ENCODE measurements at regions not wholly inside any gene's neighbourhood (a gene's known extent, or its start where the extent isn't known, plus 50 kb on each side); places are given as distances from the start of the nearest gene placed in this dataset.
"Not testable (repeated sequence)": the region's sequence is repeated elsewhere in the genome, so short reads cannot be mapped to it uniquely, and the experiment has no call there.

DNA sequence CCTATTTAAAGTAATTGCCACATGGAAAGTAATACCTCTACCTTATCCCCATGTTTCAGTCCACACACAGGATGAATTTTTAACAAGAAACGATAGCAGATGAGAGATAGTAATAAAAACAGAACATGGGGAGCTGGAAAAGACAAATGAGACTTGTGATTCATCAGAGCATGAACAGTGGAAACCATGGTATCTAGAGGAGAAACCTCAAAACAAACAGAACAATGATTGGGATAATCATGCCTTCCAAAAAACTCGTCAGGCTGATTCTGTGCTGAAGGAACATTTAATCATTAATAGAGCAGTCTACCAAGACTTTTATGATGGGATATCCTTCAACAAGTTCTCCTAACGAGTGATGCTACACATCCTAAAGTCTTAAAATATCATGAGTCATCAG lies 1390.7 kb downstream of the FSCB start:
- FAIRE-seq: no peak

DNA sequence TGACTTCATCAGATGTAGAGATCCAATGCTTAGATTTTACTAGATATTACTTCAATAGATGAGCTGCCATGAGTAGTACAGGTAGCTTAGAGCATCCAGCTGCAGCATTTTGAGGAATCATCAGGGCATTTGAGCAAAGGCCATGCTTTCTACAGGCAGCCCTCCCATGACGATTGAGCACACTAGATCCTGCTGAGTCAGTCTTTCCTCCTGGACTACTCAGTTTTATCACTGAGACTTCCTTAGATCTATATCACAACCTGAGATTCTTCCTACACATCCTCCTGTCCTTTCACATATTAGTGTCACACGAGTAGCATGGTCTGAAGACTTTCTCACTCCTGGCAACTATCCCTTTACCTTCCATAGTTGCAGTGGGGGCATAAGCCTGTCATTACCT lies 1401.8 kb downstream of the FSCB start:
- DNase-seq: no peak

More for the DNA sequence above, 1390.7 kb downstream of the FSCB start:
- Histone ChIP-seq H3K27ac (ENCODE audit: low read depth in 1 of 3, low read length in 2 of 3) (no peak overlapping the region), H3K4me1 (ENCODE audit: control insufficient read depth in 3 of 3, insufficient read depth in 2 of 3, low read depth in 1 of 3, low read length in 2 of 3) (no peaks in the 10 kb centered on the region), H3K4me3 (ENCODE audit: low read depth in 1 of 3, low read length in 3 of 3) (no peak overlapping the region), H3K9me3 (ENCODE audit: control insufficient read depth in 2 of 2, insufficient read depth in 1 of 2, low read depth in 1 of 2, low read length in 1 of 2) (peaks cover 1 to 13% of the 10 kb centered on the region in 2 donors), H3K36me3 (ENCODE audit: control insufficient read depth in 3 of 3, insufficient read depth in 2 of 3, low read depth in 1 of 3, low read length in 3 of 3) (no peaks in the 10 kb centered on the region), H3K27me3 (ENCODE audit: control insufficient read depth in 3 of 3, insufficient read depth in 3 of 3, low read length in 3 of 3) (no peaks in the 10 kb centered on the region)
- no peak for DNase-seq
- WGBS, 3 donors: 46 to 60% (median 48%) methylated on average over 3 of the region's 3 CpGs

DNA sequence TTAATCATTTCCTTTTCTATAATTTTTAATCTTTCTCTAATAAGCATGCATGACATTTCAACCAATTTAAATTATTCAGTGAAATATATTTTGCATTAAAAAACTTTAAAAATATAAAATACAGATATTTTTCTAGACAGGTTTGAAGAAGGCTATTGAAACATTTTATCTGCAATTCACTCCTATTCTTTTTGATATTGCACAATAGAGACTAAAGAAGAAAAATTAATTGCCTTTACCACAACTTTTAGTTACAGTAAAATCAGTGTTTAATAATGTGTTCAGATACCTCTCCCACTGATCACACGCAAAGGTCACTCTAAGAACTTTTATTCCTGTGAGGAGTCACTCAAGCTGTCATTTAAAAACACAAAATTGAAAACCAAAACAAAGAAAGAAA lies 1416.7 kb downstream of the FSCB start:
- Histone ChIP-seq H3K4me1 (ENCODE audit: control insufficient read depth in 3 of 3, insufficient read depth in 2 of 3, low read depth in 1 of 3, low read length in 2 of 3) (no peaks in the 10 kb centered on the region), H3K27ac (ENCODE audit: low read depth in 1 of 3, low read length in 2 of 3) (no peak overlapping the region), H3K9me3 (ENCODE audit: control insufficient read depth in 2 of 2, insufficient read depth in 1 of 2, low read depth in 1 of 2, low read length in 1 of 2) (no peaks in the 10 kb centered on the region), H3K27me3 (ENCODE audit: control insufficient read depth in 3 of 3, insufficient read depth in 3 of 3, low read length in 3 of 3) (no peaks in the 10 kb centered on the region), H3K36me3 (ENCODE audit: control insufficient read depth in 3 of 3, insufficient read depth in 2 of 3, low read depth in 1 of 3, low read length in 3 of 3) (no peaks in the 10 kb centered on the region), H3K4me3 (ENCODE audit: low read depth in 1 of 3, low read length in 3 of 3) (no peak overlapping the region)
- 79 to 87% (median 80%) methylated on average over 1 of the region's 1 CpG for WGBS, 3 donors
- no peak for FAIRE-seq
- no peak for DNase-seq

More for the DNA sequence above, 1401.8 kb downstream of the FSCB start:
- FAIRE-seq: no peak
- H3K27ac ChIP-seq (ENCODE audit: low read depth in 1 of 3, low read length in 2 of 3): no peak overlapping the region
- H3K9me3 ChIP-seq (ENCODE audit: control insufficient read depth in 2 of 2, insufficient read depth in 1 of 2, low read depth in 1 of 2, low read length in 1 of 2): no peaks in the 10 kb centered on the region
- H3K27me3 ChIP-seq (ENCODE audit: control insufficient read depth in 3 of 3, insufficient read depth in 3 of 3, low read length in 3 of 3): no peaks in the 10 kb centered on the region
- 58 to 62% (median 60%) methylated on average over 2 of the region's 2 CpGs for WGBS, 3 donors
- no peak overlapping the region for H3K4me3 ChIP-seq (ENCODE audit: low read depth in 1 of 3, low read length in 3 of 3)
- H3K36me3 ChIP-seq (ENCODE audit: control insufficient read depth in 3 of 3, insufficient read depth in 2 of 3, low read depth in 1 of 3, low read length in 3 of 3): no peaks in the 10 kb centered on the region
- no peaks in the 10 kb centered on the region for H3K4me1 ChIP-seq (ENCODE audit: control insufficient read depth in 3 of 3, insufficient read depth in 2 of 3, low read depth in 1 of 3, low read length in 2 of 3)

DNA sequence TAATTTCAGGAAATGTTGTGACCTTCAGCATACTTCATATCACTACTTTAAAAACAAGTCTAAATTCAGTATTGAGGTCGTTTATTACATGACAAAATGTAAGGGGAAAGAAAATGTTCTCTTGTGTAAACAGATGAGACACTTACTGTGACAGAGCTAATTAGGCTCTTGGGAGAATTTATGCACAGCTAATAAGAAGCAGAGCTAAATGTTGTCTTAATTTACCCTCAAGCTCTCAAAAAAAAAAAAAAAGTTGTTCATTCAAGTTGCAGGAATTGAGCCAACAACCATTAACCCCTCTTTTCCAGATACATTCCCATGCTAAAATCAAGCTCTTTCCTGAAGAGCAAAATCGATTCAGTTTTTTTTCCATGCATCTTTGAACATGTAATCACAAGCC lies 1419.4 kb downstream of the FSCB start:
- Histone ChIP-seq H3K9me3 (ENCODE audit: control insufficient read depth in 2 of 2, insufficient read depth in 1 of 2, low read depth in 1 of 2, low read length in 1 of 2) (peaks cover 0 to 2% of the 10 kb centered on the region in 2 donors), H3K27ac (ENCODE audit: low read depth in 1 of 3, low read length in 2 of 3) (no peak overlapping the region), H3K36me3 (ENCODE audit: control insufficient read depth in 3 of 3, insufficient read depth in 2 of 3, low read depth in 1 of 3, low read length in 3 of 3) (no peaks in the 10 kb centered on the region), H3K4me3 (ENCODE audit: low read depth in 1 of 3, low read length in 3 of 3) (no peak overlapping the region), H3K4me1 (ENCODE audit: control insufficient read depth in 3 of 3, insufficient read depth in 2 of 3, low read depth in 1 of 3, low read length in 2 of 3) (no peaks in the 10 kb centered on the region), H3K27me3 (ENCODE audit: control insufficient read depth in 3 of 3, insufficient read depth in 3 of 3, low read length in 3 of 3) (no peaks in the 10 kb centered on the region)
- FAIRE-seq: no peak
- no peak for DNase-seq
- 24 to 31% (median 27%) methylated on average over 2 of the region's 2 CpGs for WGBS, 3 donors

DNA sequence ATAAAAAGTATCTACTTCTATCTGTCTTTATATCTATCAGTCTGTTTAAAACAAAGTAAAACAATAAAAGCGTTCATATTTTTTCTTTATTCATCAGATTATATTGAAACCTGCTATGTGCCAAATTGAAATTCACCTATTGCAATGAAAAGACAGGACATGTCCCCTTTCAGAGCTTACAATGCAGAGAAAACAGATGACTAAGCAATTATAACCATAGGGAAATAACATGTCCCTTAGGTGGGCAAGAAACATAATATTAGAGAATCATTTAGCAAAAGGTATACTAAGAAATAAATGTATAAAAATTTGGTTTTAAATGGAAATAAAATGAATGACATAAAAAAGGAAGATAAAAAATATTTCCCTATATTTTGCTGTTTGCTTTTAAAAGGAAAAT lies 1421.3 kb downstream of the FSCB start:
- no peaks in the 10 kb centered on the region for H3K4me1 ChIP-seq (ENCODE audit: control insufficient read depth in 3 of 3, insufficient read depth in 2 of 3, low read depth in 1 of 3, low read length in 2 of 3)
- H3K27me3 ChIP-seq (ENCODE audit: control insufficient read depth in 3 of 3, insufficient read depth in 3 of 3, low read length in 3 of 3): no peaks in the 10 kb centered on the region
- no peaks in the 10 kb centered on the region for H3K36me3 ChIP-seq (ENCODE audit: control insufficient read depth in 3 of 3, insufficient read depth in 2 of 3, low read depth in 1 of 3, low read length in 3 of 3)
- peaks cover 0 to 2% of the 10 kb centered on the region in 2 donors for H3K9me3 ChIP-seq (ENCODE audit: control insufficient read depth in 2 of 2, insufficient read depth in 1 of 2, low read depth in 1 of 2, low read length in 1 of 2)
- DNase-seq (no peak), FAIRE-seq (no peak)
- H3K27ac ChIP-seq (ENCODE audit: low read depth in 1 of 3, low read length in 2 of 3): no peak overlapping the region
- no peak overlapping the region for H3K4me3 ChIP-seq (ENCODE audit: low read depth in 1 of 3, low read length in 3 of 3)
- WGBS, 3 donors: 58 to 86% (median 68%) methylated on average over 1 of the region's 1 CpG

DNA sequence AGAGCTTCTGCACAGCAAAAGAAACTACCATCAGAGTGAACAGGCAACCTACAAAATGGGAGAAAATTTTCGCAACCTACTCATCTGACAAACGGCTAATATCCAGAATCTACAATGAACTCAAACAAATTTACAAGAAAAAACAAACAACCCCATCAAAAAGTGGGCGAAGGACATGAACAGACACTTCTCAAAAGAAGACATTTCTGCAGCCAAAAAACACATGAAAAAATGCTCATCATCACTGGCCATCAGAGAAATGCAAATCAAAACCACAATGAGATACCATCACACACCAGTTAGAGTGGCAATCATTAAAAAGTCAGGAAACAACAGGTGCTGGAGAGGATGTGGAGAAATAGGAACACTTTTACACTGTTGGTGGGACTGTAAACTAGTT lies 1439.7 kb downstream of the FSCB start:
- not testable (repeated sequence) for H3K4me3 ChIP-seq (ENCODE audit: low read depth in 1 of 3, low read length in 3 of 3)

DNA sequence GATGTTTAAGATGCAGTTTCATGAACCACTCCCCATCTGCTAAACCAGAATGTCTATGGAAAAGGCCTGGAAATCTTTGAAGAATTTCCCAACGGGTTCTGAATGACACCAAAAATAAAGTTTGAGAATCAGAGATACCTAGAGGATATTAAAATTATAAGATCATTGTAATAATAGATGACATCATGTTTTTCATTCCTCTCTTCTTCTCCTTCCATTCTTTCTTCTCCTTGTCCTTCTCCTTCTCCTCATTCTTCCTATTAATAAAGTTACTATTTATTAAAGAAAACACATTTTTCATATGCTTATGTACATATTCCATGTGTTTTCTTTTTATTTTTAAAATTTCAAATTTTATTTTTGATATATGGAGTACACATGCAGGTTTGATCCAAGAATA lies 1449.4 kb downstream of the LRFN5 start:
- FAIRE-seq (no peak), DNase-seq (no peak)
- H3K9me3 ChIP-seq (ENCODE audit: control insufficient read depth in 2 of 2, insufficient read depth in 1 of 2, low read depth in 1 of 2, low read length in 1 of 2): peaks cover 0 to 4% of the 10 kb centered on the region in 2 donors
- WGBS, 3 donors: 19 to 51% (median 21%) methylated on average over 1 of the region's 1 CpG
- H3K36me3 ChIP-seq (ENCODE audit: control insufficient read depth in 3 of 3, insufficient read depth in 2 of 3, low read depth in 1 of 3, low read length in 3 of 3): no peaks in the 10 kb centered on the region
- H3K27ac ChIP-seq (ENCODE audit: low read depth in 1 of 3, low read length in 2 of 3): no peak overlapping the region
- no peak overlapping the region for H3K4me3 ChIP-seq (ENCODE audit: low read depth in 1 of 3, low read length in 3 of 3)
- H3K4me1 ChIP-seq (ENCODE audit: control insufficient read depth in 3 of 3, insufficient read depth in 2 of 3, low read depth in 1 of 3, low read length in 2 of 3): no peaks in the 10 kb centered on the region
- H3K27me3 ChIP-seq (ENCODE audit: control insufficient read depth in 3 of 3, insufficient read depth in 3 of 3, low read length in 3 of 3): no peaks in the 10 kb centered on the region

More for the DNA sequence above, 1439.7 kb downstream of the FSCB start:
- H3K36me3 ChIP-seq (ENCODE audit: control insufficient read depth in 3 of 3, insufficient read depth in 2 of 3, low read depth in 1 of 3, low read length in 3 of 3); FAIRE-seq; H3K9me3 ChIP-seq (ENCODE audit: control insufficient read depth in 2 of 2, insufficient read depth in 1 of 2, low read depth in 1 of 2, low read length in 1 of 2); H3K27me3 ChIP-seq (ENCODE audit: control insufficient read depth in 3 of 3, insufficient read depth in 3 of 3, low read length in 3 of 3); H3K4me1 ChIP-seq (ENCODE audit: control insufficient read depth in 3 of 3, insufficient read depth in 2 of 3, low read depth in 1 of 3, low read length in 2 of 3); H3K27ac ChIP-seq (ENCODE audit: low read depth in 1 of 3, low read length in 2 of 3); DNase-seq: not testable (repeated sequence)
- WGBS, 3 donors: 50 to 100% (median 74%) methylated on average over 1 to 2 of the region's 3 CpGs

DNA sequence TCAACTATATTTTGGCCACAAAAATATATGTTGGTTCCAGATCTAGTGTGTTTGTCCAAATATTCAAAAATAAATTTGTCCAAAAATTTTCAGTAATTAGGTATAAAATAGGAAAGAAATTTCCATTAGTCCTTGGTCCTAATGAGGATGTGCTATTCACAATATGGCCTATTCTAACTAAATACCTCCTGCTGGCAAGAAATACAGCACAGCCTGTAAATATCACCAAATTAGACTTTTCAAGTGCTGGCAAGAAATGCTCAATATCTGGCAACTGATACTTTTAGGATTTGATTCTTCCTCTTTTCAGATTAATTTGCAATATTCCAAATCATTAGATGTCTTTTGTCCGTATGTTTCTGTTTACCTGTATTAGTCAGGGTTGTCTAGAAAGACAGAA lies 1446.2 kb downstream of the LRFN5 start:
- Histone ChIP-seq H3K27ac (ENCODE audit: low read depth in 1 of 3, low read length in 2 of 3) (no peak overlapping the region), H3K36me3 (ENCODE audit: control insufficient read depth in 3 of 3, insufficient read depth in 2 of 3, low read depth in 1 of 3, low read length in 3 of 3) (no peaks in the 10 kb centered on the region), H3K4me1 (ENCODE audit: control insufficient read depth in 3 of 3, insufficient read depth in 2 of 3, low read depth in 1 of 3, low read length in 2 of 3) (no peaks in the 10 kb centered on the region), H3K27me3 (ENCODE audit: control insufficient read depth in 3 of 3, insufficient read depth in 3 of 3, low read length in 3 of 3) (no peaks in the 10 kb centered on the region), H3K4me3 (ENCODE audit: low read depth in 1 of 3, low read length in 3 of 3) (no peak overlapping the region), H3K9me3 (ENCODE audit: control insufficient read depth in 2 of 2, insufficient read depth in 1 of 2, low read depth in 1 of 2, low read length in 1 of 2) (no peaks in the 10 kb centered on the region)
- FAIRE-seq: no peak
- 84 to 87% (median 85%) methylated on average over 1 of the region's 1 CpG for WGBS, 3 donors
- DNase-seq: no peak

DNA sequence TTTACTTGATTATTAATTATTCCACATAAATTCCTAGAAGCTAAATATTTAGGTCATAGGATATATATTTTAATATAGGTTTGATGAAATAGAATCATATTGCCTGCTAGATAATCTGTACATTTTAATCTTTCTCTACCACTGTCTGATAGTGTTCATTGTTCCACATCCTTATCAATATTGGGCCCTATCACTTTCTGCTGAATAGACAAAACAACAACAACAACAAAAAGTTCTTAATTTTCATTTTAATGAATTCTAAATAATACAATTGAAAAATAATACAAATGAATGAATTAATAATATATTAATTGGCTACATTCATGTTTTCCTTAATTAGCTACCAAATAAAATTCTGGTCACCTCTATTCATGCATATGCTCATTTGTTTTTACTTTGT lies 1437.2 kb downstream of the LRFN5 start:
- Histone ChIP-seq H3K36me3 (ENCODE audit: control insufficient read depth in 3 of 3, insufficient read depth in 2 of 3, low read depth in 1 of 3, low read length in 3 of 3) (no peaks in the 10 kb centered on the region), H3K27me3 (ENCODE audit: control insufficient read depth in 3 of 3, insufficient read depth in 3 of 3, low read length in 3 of 3) (no peaks in the 10 kb centered on the region), H3K4me1 (ENCODE audit: control insufficient read depth in 3 of 3, insufficient read depth in 2 of 3, low read depth in 1 of 3, low read length in 2 of 3) (no peaks in the 10 kb centered on the region), H3K9me3 (ENCODE audit: control insufficient read depth in 2 of 2, insufficient read depth in 1 of 2, low read depth in 1 of 2, low read length in 1 of 2) (no peaks in the 10 kb centered on the region), H3K27ac (ENCODE audit: low read depth in 1 of 3, low read length in 2 of 3) (no peak overlapping the region), H3K4me3 (ENCODE audit: low read depth in 1 of 3, low read length in 3 of 3) (no peak overlapping the region)
- no peak for FAIRE-seq
- DNase-seq: no peak

Measured in small intestine (tissue), 7 donors.